ENCODE measurements at regions not wholly inside any gene's neighbourhood (a gene's known extent, or its start where the extent isn't known, plus 50 kb on each side); places are given as distances from the start of the nearest gene placed in this dataset.

- CTCF ChIA-PET: no interaction called here
- intact Hi-C loops (cut with DNase I, micrococcal nuclease): no loop called here
- no peak overlapping the region for H3K4me3 Mint-ChIP-seq
Observed at GRCh38 chr11:24124876-24125275, 372.0 kb upstream of the LUZP2 start.

GRCh38 chr11:24131698-24132097, 365.2 kb upstream of the LUZP2 start:
- Mint-ChIP-seq H3K36me3 (ENCODE audit: low read depth) (no peaks in the 10 kb centered on the region), H3K27ac (no peak overlapping the region), H3K27me3 (no peaks in the 10 kb centered on the region), H3K4me3 (no peak overlapping the region), H3K9me3 (peaks cover 6% of the 10 kb centered on the region), H3K4me1 (ENCODE audit: low read depth) (no peaks in the 10 kb centered on the region)
- ChIA-PET CTCF (no interaction called here), POLR2A (no interaction called here)
- H3K27ac ChIP-seq (ENCODE audit: low read depth in 1 of 2, low read length in 2 of 2): no peak overlapping the region
- no peak for TF ChIP-seq CTCF (IDR thresholded peaks at IDR 0.05)
- H3K4me1 ChIP-seq (ENCODE audit: insufficient read depth, low read length): no peaks in the 10 kb centered on the region
- ATAC-seq (ENCODE audit: poor library complexity) (no peak), DNase-seq (no peak)
- H3K36me3 ChIP-seq (ENCODE audit: insufficient read depth, low read length): no peaks in the 10 kb centered on the region
- no peak overlapping the region for H3K4me3 ChIP-seq (ENCODE audit: low read length)
- no peaks in the 10 kb centered on the region for H3K27me3 ChIP-seq (ENCODE audit: control insufficient read depth in 1 of 2, insufficient read depth in 2 of 2, low read length in 2 of 2)
- H3K9me3 ChIP-seq (ENCODE audit: control insufficient read depth in 1 of 2, insufficient read depth in 1 of 2, low read length in 2 of 2): no peaks in the 10 kb centered on the region
- intact Hi-C loops (cut with DNase I, micrococcal nuclease): no loop called here

More at GRCh38 chr11:24124876-24125275, 372.0 kb upstream of the LUZP2 start:
- DNase-seq (no peak), ATAC-seq (ENCODE audit: poor library complexity) (no peak)
- Histone ChIP-seq H3K27ac (ENCODE audit: low read depth in 1 of 2, low read length in 2 of 2) (no peak overlapping the region), H3K4me3 (ENCODE audit: low read length) (no peak overlapping the region), H3K36me3 (ENCODE audit: insufficient read depth, low read length) (no peaks in the 10 kb centered on the region), H3K27me3 (ENCODE audit: control insufficient read depth in 1 of 2, insufficient read depth in 2 of 2, low read length in 2 of 2) (no peaks in the 10 kb centered on the region), H3K9me3 (ENCODE audit: control insufficient read depth in 1 of 2, insufficient read depth in 1 of 2, low read length in 2 of 2) (no peaks in the 10 kb centered on the region), H3K4me1 (ENCODE audit: insufficient read depth, low read length) (no peaks in the 10 kb centered on the region)
- Mint-ChIP-seq H3K36me3 (ENCODE audit: low read depth) (no peaks in the 10 kb centered on the region), H3K9me3 (peaks cover 8% of the 10 kb centered on the region), H3K27me3 (no peaks in the 10 kb centered on the region), H3K27ac (no peak overlapping the region), H3K4me1 (ENCODE audit: low read depth) (no peaks in the 10 kb centered on the region)
- POLR2A ChIA-PET: no interaction called here
- TF ChIP-seq CTCF (IDR thresholded peaks at IDR 0.05): no peak

- Mint-ChIP-seq H3K9me3 (peaks cover 6% of the 10 kb centered on the region), H3K27ac (no peak overlapping the region), H3K36me3 (ENCODE audit: low read depth) (no peaks in the 10 kb centered on the region), H3K4me1 (ENCODE audit: low read depth) (no peaks in the 10 kb centered on the region), H3K27me3 (no peaks in the 10 kb centered on the region), H3K4me3 (no peak overlapping the region)
- no peaks in the 10 kb centered on the region for H3K9me3 ChIP-seq (ENCODE audit: control insufficient read depth in 1 of 2, insufficient read depth in 1 of 2, low read length in 2 of 2)
- ChIA-PET CTCF (no interaction called here), POLR2A (no interaction called here)
- intact Hi-C loops (cut with DNase I, micrococcal nuclease): no loop called here
- TF ChIP-seq CTCF (IDR thresholded peaks at IDR 0.05): no peak
- no peaks in the 10 kb centered on the region for H3K4me1 ChIP-seq (ENCODE audit: insufficient read depth, low read length)
- no peak overlapping the region for H3K4me3 ChIP-seq (ENCODE audit: low read length)
- DNase-seq: no peak
- H3K27me3 ChIP-seq (ENCODE audit: control insufficient read depth in 1 of 2, insufficient read depth in 2 of 2, low read length in 2 of 2): no peaks in the 10 kb centered on the region
- no peak for ATAC-seq (ENCODE audit: poor library complexity)
- no peaks in the 10 kb centered on the region for H3K36me3 ChIP-seq (ENCODE audit: insufficient read depth, low read length)
- H3K27ac ChIP-seq (ENCODE audit: low read depth in 1 of 2, low read length in 2 of 2): no peak overlapping the region
Observed at GRCh38 chr11:24132471-24132870, 364.4 kb upstream of the LUZP2 start.
